Left lung (tissue), 4 donors: ENCODE measurements at regions not wholly inside any gene's neighbourhood (a gene's known extent, or its start where the extent isn't known, plus 50 kb on each side); places are given as distances from the start of the nearest gene placed in this dataset.

Source experiments
- ATAC-seq: fragments of 200-7000 bp; cut with Tn5 transposase; one replicate; pipeline ENCODE4 v1.9.1; 2020; ENCODE audit warnings: moderate library complexity
- DNase-seq, 4 donors: peaks; one replicate each; pipeline ENCODE4 v3.0.0-alpha.2; 2013 to 2020
- H3K27ac ChIP-seq, 2 donors: fragments of 200-600 bp; sonication (generic) in 1 of 2; one replicate each; pipeline versions ENCODE4 v1.5.0 to v1.8.0; 2020 to 2021
- H3K27me3 ChIP-seq, 2 donors: fragments of 200-600 bp; sonication (generic) in 1 of 2; one replicate each; pipeline versions ENCODE4 v1.5.0 to v1.8.0; 2020 to 2021
- H3K36me3 ChIP-seq, 2 donors: fragments of 200-600 bp; sonication (generic) in 1 of 2; one replicate each; pipeline versions ENCODE4 v1.5.0 to v1.8.0; 2020 to 2021
- H3K4me1 ChIP-seq, 2 donors: fragments of 200-600 bp; one replicate each; pipeline ENCODE4 v1.8.0; 2021
- H3K4me3 ChIP-seq, 2 donors: fragments of 200-600 bp; sonication (generic) in 1 of 2; one replicate each; pipeline versions ENCODE4 v1.5.0 to v1.8.0; 2020 to 2021; ENCODE audit warnings: mild to moderate bottlenecking in 1 of 2
- H3K9me3 ChIP-seq, 2 donors: fragments of 200-600 bp; sonication (generic) in 1 of 2; one replicate each; pipeline versions ENCODE4 v1.5.0 to v1.8.0; 2020 to 2021
- CTCF ChIP-seq, 2 donors: fragments of 200-600 bp; sonication (generic) in 1 of 2; IDR thresholded peaks; one replicate each; pipeline versions ENCODE4 v1.5.0 to v1.8.0; 2021; ENCODE audit warnings: antibody characterized with exemption in 2 of 2
- intact Hi-C, 2 donors: fragments of 100-400 bp; cut with DNase I; formaldehyde crosslinking; loops; one replicate each; pipeline versions ENCODE4 v1.11.2 to v1.14.2; 2022
- donor health status: DM: no; HTN: yes; CAD: no.
- donor health status: DM: no; HTN: no; CAD: no.

- no peaks in the 10 kb centered on the region for H3K36me3 ChIP-seq
- intact Hi-C loops, result no loop called here
- no peak for ATAC-seq
Observed at GRCh38 chr18:38886235-38886634, 1320.6 kb upstream of the CELF4 start.

GRCh38 chr18:38884050-38884449, 1318.5 kb upstream of the CELF4 start:
- DNase-seq (no peak), ATAC-seq (no peak)
- Histone ChIP-seq H3K9me3 (no peaks in the 10 kb centered on the region), H3K4me3 (no peak overlapping the region), H3K27ac (no peak overlapping the region), H3K27me3 (no peaks in the 10 kb centered on the region), H3K36me3 (no peaks in the 10 kb centered on the region), H3K4me1 (no peaks in the 10 kb centered on the region)
- TF ChIP-seq CTCF (IDR thresholded peaks at IDR 0.05), result no peak
- intact Hi-C loops, result no loop called here

More at GRCh38 chr18:38886235-38886634, 1320.6 kb upstream of the CELF4 start:
- H3K4me1 ChIP-seq, result no peaks in the 10 kb centered on the region
- H3K9me3 ChIP-seq, result no peaks in the 10 kb centered on the region
- DNase-seq, result no peak
- H3K4me3 ChIP-seq, result no peak overlapping the region
- H3K27ac ChIP-seq, result no peak overlapping the region
- no peak for TF ChIP-seq CTCF (IDR thresholded peaks at IDR 0.05)
- no peaks in the 10 kb centered on the region for H3K27me3 ChIP-seq

- TF ChIP-seq CTCF (IDR thresholded peaks at IDR 0.05), result no peak
- Histone ChIP-seq H3K4me3 (no peak overlapping the region), H3K36me3 (no peaks in the 10 kb centered on the region), H3K27me3 (no peaks in the 10 kb centered on the region), H3K4me1 (no peaks in the 10 kb centered on the region), H3K9me3 (no peaks in the 10 kb centered on the region), H3K27ac (no peak overlapping the region)
- DNase-seq (no peak), ATAC-seq (no peak)
- intact Hi-C loops, result no loop called here
Observed at GRCh38 chr18:38883111-38883510, 1317.5 kb upstream of the CELF4 start.

- Histone ChIP-seq H3K36me3 (no peaks in the 10 kb centered on the region), H3K4me3 (no peak overlapping the region), H3K9me3 (no peaks in the 10 kb centered on the region), H3K27ac (no peak overlapping the region), H3K27me3 (no peaks in the 10 kb centered on the region), H3K4me1 (no peaks in the 10 kb centered on the region)
- TF ChIP-seq CTCF (IDR thresholded peaks at IDR 0.05), result no peak
- intact Hi-C loops, result no loop called here
- ATAC-seq (no peak), DNase-seq (no peak)
Observed at GRCh38 chr18:38879871-38880270, 1314.3 kb upstream of the CELF4 start.

- H3K4me3 ChIP-seq, result no peak overlapping the region
- H3K36me3 ChIP-seq, result no peaks in the 10 kb centered on the region
- no peaks in the 10 kb centered on the region for H3K27me3 ChIP-seq
Observed at GRCh38 chr18:38872342-38872741, 1306.7 kb upstream of the CELF4 start.

More at GRCh38 chr18:38872342-38872741, 1306.7 kb upstream of the CELF4 start:
- ATAC-seq (no peak), DNase-seq (no peak)
- no peaks in the 10 kb centered on the region for H3K4me1 ChIP-seq
- intact Hi-C loops, result no loop called here
- no peak for TF ChIP-seq CTCF (IDR thresholded peaks at IDR 0.05)
- H3K9me3 ChIP-seq, result no peaks in the 10 kb centered on the region
- H3K27ac ChIP-seq, result no peak overlapping the region
